BLaER1 treated with 17β-estradiol and CSF1 and Interleukin-3, amounts not matched to agents 10 nM and 100 nM (cell line): ENCODE measurements at regions not wholly inside any gene's neighbourhood (a gene's known extent, or its start where the extent isn't known, plus 50 kb on each side); places are given as distances from the start of the nearest gene placed in this dataset.
A peak's percentile ranks its signal among the peaks of the same experiment; 100 is the strongest.
"Not testable (repeated sequence)": the region's sequence is repeated elsewhere in the genome, so short reads cannot be mapped to it uniquely, and the experiment has no call there.

Source experiments
- H3K27ac ChIP-seq, 11 experiments: shearing (Covaris generic); formaldehyde crosslinking; 2 replicates each; pipeline ENCODE4 v1.8.1; 2022
- H3K27me3 ChIP-seq, 11 experiments: shearing (Covaris generic); formaldehyde crosslinking; 2 replicates each; pipeline ENCODE4 v1.8.1; 2022
- H3K36me3 ChIP-seq, 11 experiments: shearing (Covaris generic); formaldehyde crosslinking; 2 replicates each; pipeline ENCODE4 v1.8.1; 2022
- H3K4me1 ChIP-seq, 10 experiments: shearing (Covaris generic); formaldehyde crosslinking; 2 replicates each; pipeline ENCODE4 v1.8.1; 2022
- H3K4me2 ChIP-seq, 11 experiments: shearing (Covaris generic); formaldehyde crosslinking; 2 replicates each; pipeline ENCODE4 v1.8.1; 2022
- H3K4me3 ChIP-seq, 10 experiments: shearing (Covaris generic); formaldehyde crosslinking; 2 replicates each; pipeline ENCODE4 v1.8.1; 2022
- H3K9ac ChIP-seq, 11 experiments: shearing (Covaris generic); formaldehyde crosslinking; 2 replicates each; pipeline ENCODE4 v1.8.1; 2022
- H3K9me3 ChIP-seq, 11 experiments: shearing (Covaris generic); formaldehyde crosslinking; replicated peaks in 1 of 11; 2 replicates each; pipeline ENCODE4 v1.8.1; 2022
- H4K20me1 ChIP-seq, 11 experiments: shearing (Covaris generic); formaldehyde crosslinking; 2 replicates each; pipeline ENCODE4 v1.8.1; 2022
- Cebpa-rat ChIP-seq, 11 experiments: shearing (Covaris generic); IDR thresholded peaks; 2 replicates each; pipeline ENCODE4 v1.8.1; 2022

DNA sequence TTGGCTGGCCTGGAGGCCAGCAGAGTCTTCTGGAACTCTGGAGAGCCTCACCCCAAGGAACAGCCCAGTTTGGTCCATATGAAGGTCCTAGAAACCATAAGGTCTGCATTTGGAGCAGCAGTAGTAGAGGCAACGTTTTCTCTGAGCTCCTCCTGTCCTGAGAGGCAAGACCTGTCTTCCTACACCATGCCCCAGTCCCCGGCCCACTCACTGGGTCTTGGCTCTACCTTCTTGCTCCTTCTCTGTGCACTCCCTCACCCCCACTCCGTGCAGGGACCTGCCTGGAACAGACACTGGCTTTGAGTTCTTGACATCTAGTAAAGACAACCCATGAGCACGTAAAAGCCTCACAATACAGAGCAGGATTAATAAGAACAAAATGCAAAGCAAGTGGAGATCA, 76.6 kb downstream of the CHRD start:
- TF ChIP-seq Cebpa-rat (IDR thresholded peaks at IDR 0.05): no peak
- Histone ChIP-seq H3K27me3 (no peaks in the 10 kb centered on the region), H3K9ac (no peak overlapping the region), H3K4me1 (no peaks in the 10 kb centered on the region), H3K36me3 (no peaks in the 10 kb centered on the region), H3K4me3 (no peak overlapping the region), H3K4me2 (no peak overlapping the region), H4K20me1 (no peaks in the 10 kb centered on the region), H3K27ac (no peak overlapping the region), H3K9me3 (peaks cover 10 to 24% (median 17%) of the 10 kb centered on the region in 11 experiments; a peak in 17 of 22 replicates)

DNA sequence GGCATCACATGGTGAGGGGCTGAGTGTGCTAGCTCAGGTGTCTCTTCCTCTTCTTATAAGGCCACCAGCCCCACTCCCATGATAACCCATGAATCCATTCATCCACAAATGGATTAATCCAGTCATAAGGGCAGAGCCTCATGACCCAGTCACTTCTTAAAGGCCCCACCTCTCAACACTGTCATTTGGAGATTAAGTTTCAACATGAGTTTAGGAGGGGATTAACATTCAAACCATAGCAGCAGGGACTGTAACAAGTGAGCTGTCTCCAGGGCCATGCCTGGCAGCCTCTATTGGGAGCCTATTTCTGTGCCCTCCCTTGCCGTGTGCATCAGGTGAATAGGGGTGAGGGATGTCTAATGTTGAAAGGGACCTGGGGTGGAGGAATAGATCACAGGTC, 77.5 kb downstream of the CHRD start:
- no peaks in the 10 kb centered on the region for H3K4me1 ChIP-seq
- H3K27me3 ChIP-seq: no peaks in the 10 kb centered on the region
- H3K4me3 ChIP-seq: no peak overlapping the region
- no peak for TF ChIP-seq Cebpa-rat (IDR thresholded peaks at IDR 0.05)
- no peak overlapping the region for H3K4me2 ChIP-seq
- peaks cover 10 to 24% (median 17%) of the 10 kb centered on the region in 11 experiments; a peak in 17 of 22 replicates for H3K9me3 ChIP-seq
- H3K9ac ChIP-seq: no peak overlapping the region
- no peak overlapping the region for H3K27ac ChIP-seq
- no peaks in the 10 kb centered on the region for H3K36me3 ChIP-seq
- H4K20me1 ChIP-seq: no peaks in the 10 kb centered on the region

- not testable (repeated sequence) for H3K9ac ChIP-seq, H3K4me1 ChIP-seq, H3K36me3 ChIP-seq, H3K4me2 ChIP-seq, H4K20me1 ChIP-seq, H3K27me3 ChIP-seq, H3K4me3 ChIP-seq, H3K27ac ChIP-seq
- H3K9me3 ChIP-seq: peaks cover 10 to 24% (median 17%) of the 10 kb centered on the region in 11 experiments; a peak in 17 of 22 replicates
Observed at GRCh38 chr3:184457784-184458377, 78.0 kb downstream of the CHRD start.

GRCh38 chr3:184459355-184459754, 79.5 kb downstream of the CHRD start:
- H3K9ac ChIP-seq: no peak overlapping the region
- no peak for TF ChIP-seq Cebpa-rat (IDR thresholded peaks at IDR 0.05)
- peaks cover 10 to 24% (median 17%) of the 10 kb centered on the region in 11 experiments; a peak in 17 of 22 replicates for H3K9me3 ChIP-seq
- H3K27me3 ChIP-seq: no peaks in the 10 kb centered on the region
- H4K20me1 ChIP-seq: no peaks in the 10 kb centered on the region
- no peaks in the 10 kb centered on the region for H3K36me3 ChIP-seq
- H3K27ac ChIP-seq: no peak overlapping the region
- no peaks in the 10 kb centered on the region for H3K4me1 ChIP-seq
- no peak overlapping the region for H3K4me2 ChIP-seq
- H3K4me3 ChIP-seq: no peak overlapping the region

DNA sequence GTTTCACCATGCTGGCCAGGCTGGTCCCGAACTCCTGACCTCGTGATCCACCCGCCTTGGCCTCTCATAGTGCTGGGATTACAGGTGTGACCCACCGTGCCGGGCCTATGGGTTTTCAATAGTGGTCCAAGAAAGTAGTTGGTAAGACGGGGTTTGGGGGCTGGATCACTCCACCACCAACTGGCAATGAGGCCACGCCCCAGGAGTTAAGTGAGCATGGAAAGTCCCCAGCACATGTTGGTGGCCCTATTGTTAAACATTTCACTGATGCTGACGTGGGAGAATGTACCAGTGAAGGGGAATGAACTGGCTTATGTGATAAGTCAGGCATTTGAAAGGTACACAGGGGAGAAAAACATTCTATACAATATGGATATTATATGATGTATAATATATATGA, 80.4 kb downstream of the CHRD start:
- Histone ChIP-seq H3K4me3 (no peak overlapping the region), H3K4me2 (no peak overlapping the region), H3K27me3 (no peaks in the 10 kb centered on the region), H3K27ac (no peak overlapping the region), H4K20me1 (no peaks in the 10 kb centered on the region), H3K4me1 (peaks cover 0 to 6% (median 4%) of the 10 kb centered on the region in 10 experiments; a peak in 13 of 20 replicates), H3K9ac (no peak overlapping the region), H3K36me3 (no peaks in the 10 kb centered on the region), H3K9me3 (peaks cover 10 to 24% (median 18%) of the 10 kb centered on the region in 11 experiments; a peak in 17 of 22 replicates)
- no peak for TF ChIP-seq Cebpa-rat (IDR thresholded peaks at IDR 0.05)

DNA sequence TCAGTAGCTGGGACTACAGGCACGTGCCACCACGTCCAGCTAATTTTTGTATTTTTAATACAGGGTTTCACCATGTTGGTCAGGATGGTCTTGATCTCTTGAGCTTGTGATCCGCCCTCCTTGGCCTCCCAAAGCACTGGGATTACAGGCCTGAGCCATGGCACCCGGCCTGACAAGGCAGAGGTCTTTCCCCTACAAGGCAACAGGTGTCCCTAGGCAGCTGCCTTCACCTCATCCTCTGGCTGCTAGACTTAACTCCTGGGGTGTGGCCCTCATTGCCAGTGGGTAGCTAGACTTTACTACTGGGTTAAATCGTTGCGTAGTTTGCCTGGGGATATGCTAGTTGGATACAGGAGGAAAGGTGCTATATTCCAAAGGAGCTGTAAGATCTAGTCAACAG, 81.4 kb downstream of the CHRD start:
- Histone ChIP-seq H3K4me2 (no peak overlapping the region), H3K4me1 (peaks cover 6 to 15% (median 13%) of the 10 kb centered on the region in 10 experiments), H3K27me3 (no peaks in the 10 kb centered on the region), H3K9me3 (peaks cover 10 to 24% (median 18%) of the 10 kb centered on the region in 11 experiments; a peak in 17 of 22 replicates), H3K4me3 (no peak overlapping the region), H3K9ac (no peak overlapping the region), H4K20me1 (no peaks in the 10 kb centered on the region), H3K36me3 (no peaks in the 10 kb centered on the region), H3K27ac (no peak overlapping the region)
- no peak for TF ChIP-seq Cebpa-rat (IDR thresholded peaks at IDR 0.05)

- Histone ChIP-seq H3K4me1 (peaks cover 29 to 62% (median 58%) of the 10 kb centered on the region in 10 experiments), H3K27ac (peak overlapping the region in 8 of 11 experiments; percentile 36 to 78 (median 63); a peak in 15 of 22 replicates), H3K36me3 (no peaks in the 10 kb centered on the region), H3K9ac (peak overlapping the region in 8 of 11 experiments; percentile 6 to 70 (median 55); a peak in 14 of 22 replicates), H3K4me3 (peak overlapping the region in 5 of 10 experiments; percentile 7 to 39 (median 37); a peak in 8 of 20 replicates), H3K4me2 (peak overlapping the region; percentile 61 to 91 (median 83)), H4K20me1 (no peaks in the 10 kb centered on the region), H3K9me3 (peaks cover 0 to 7% (median 0%) of the 10 kb centered on the region in 11 experiments; a peak in 5 of 22 replicates), H3K27me3 (no peaks in the 10 kb centered on the region)
- no peak for TF ChIP-seq Cebpa-rat (IDR thresholded peaks at IDR 0.05)
Observed at GRCh38 chr3:184465883-184466412, 86.1 kb downstream of the CHRD start.

DNA sequence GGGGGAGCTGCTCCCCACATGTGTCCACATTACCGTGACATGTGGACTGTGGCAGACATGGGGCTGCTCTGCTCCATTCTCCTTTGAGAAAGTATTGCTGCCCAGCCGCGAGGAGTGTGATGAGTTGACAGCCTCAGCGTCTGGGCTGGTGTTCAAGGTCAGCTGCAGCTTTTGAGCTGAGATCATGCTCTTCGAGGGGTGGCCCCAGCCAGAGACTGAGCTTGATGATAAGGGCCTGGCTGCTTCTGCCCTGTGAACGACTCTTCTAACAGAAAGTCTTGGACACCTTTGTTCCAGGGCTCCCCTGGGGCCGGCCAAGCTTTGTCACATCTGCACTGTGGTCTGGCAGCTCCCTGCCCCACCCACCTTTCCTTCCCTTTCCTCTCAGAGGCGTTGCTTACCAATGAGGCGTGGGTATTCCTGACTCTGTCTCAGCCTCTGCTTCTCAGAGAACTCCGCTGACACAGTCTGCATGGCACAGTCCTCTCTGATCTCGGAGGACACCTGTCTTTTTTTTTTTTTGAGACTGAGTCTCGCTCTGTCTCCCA, 86.6 kb downstream of the CHRD start:
- no peak for TF ChIP-seq Cebpa-rat (IDR thresholded peaks at IDR 0.05)
- Histone ChIP-seq H3K4me3 (peak overlapping the region in 8 of 10 experiments; percentile 7 to 39 (median 26); a peak in 13 of 20 replicates), H3K4me2 (peak overlapping the region; percentile 61 to 91 (median 83))

DNA sequence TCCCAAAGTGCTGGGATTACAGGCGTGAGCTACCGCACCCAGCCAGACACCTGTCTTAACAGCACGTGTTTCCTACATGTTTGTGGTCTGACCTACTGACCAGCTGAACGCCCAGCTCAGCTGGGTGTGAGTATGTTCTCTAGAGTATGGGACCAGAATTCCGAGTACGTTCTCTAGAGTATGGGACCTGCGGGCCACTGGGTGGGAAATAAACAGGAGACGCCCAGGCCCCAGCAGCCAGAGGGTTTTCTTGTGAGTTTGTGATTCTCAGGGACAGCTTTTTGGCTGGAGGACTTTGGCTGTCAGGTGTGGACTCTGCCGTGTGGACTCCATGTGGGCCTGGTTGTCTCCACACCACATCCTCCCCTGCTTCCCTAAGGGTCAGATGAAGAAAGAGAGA, 87.3 kb downstream of the CHRD start:
- Histone ChIP-seq H3K27me3 (no peaks in the 10 kb centered on the region), H3K4me3 (peak overlapping the region in 7 of 10 experiments; percentile 9 to 39 (median 26); a peak in 7 of 20 replicates), H3K36me3 (no peaks in the 10 kb centered on the region), H3K9me3 (peaks cover 0 to 8% (median 0%) of the 10 kb centered on the region in 11 experiments; a peak in 6 of 22 replicates), H4K20me1 (no peaks in the 10 kb centered on the region), H3K27ac (peak overlapping the region in 7 of 11 experiments; percentile 44 to 78 (median 65); a peak in 14 of 22 replicates), H3K9ac (peak overlapping the region in 8 of 11 experiments; percentile 6 to 70 (median 55); a peak in 13 of 22 replicates), H3K4me2 (peak overlapping the region; percentile 61 to 91 (median 83)), H3K4me1 (peaks cover 41 to 74% (median 70%) of the 10 kb centered on the region in 10 experiments)
- no peak for TF ChIP-seq Cebpa-rat (IDR thresholded peaks at IDR 0.05)

More for the DNA sequence above, 86.6 kb downstream of the CHRD start:
- peak overlapping the region in 10 of 11 experiments; percentile 6 to 70 (median 52); a peak in 17 of 22 replicates for H3K9ac ChIP-seq
- H3K9me3 ChIP-seq: peaks cover 0 to 8% (median 0%) of the 10 kb centered on the region in 11 experiments; a peak in 6 of 22 replicates
- peak overlapping the region in 8 of 11 experiments; percentile 36 to 78 (median 63); a peak in 15 of 22 replicates for H3K27ac ChIP-seq
- no peaks in the 10 kb centered on the region for H4K20me1 ChIP-seq
- no peaks in the 10 kb centered on the region for H3K36me3 ChIP-seq
- H3K27me3 ChIP-seq: no peaks in the 10 kb centered on the region
- H3K4me1 ChIP-seq: peaks cover 34 to 68% (median 63%) of the 10 kb centered on the region in 10 experiments
